Fibroblast of lung (primary cell): ENCODE measurements at regions not wholly inside any gene's neighbourhood (a gene's known extent, or its start where the extent isn't known, plus 50 kb on each side); places are given as distances from the start of the nearest gene placed in this dataset.

Source experiments
- DNase-seq, 2 donors: peaks; one replicate each; pipeline versions ENCODE4 v3.0.0 to v3.0.0-alpha.2; 2010; ENCODE audit warnings: low read depth in 2 of 2
- H2AFZ ChIP-seq: 2 replicates; pipeline ENCODE4 v1.5.1; 2012; ENCODE audit warnings: low read length, control low read depth, inconsistent platforms
- H3K27ac ChIP-seq: 2 replicates; pipeline ENCODE4 v1.5.1; 2011; ENCODE audit warnings: low read length, control low read depth; ENCODE audit not compliant: insufficient read depth
- H3K27me3 ChIP-seq: 2 replicates; pipeline ENCODE4 v1.5.1; 2011; ENCODE audit warnings: mild to moderate bottlenecking, low read length; ENCODE audit not compliant: control insufficient read depth, insufficient read depth
- H3K36me3 ChIP-seq: 2 replicates; pipeline ENCODE4 v1.5.1; 2011; ENCODE audit warnings: low read length; ENCODE audit not compliant: control insufficient read depth, insufficient read depth
- H3K4me1 ChIP-seq: 2 replicates; pipeline ENCODE4 v1.5.1; 2011; ENCODE audit warnings: low read length; ENCODE audit not compliant: control insufficient read depth, insufficient read depth; ENCODE audit errors: extremely low read depth
- H3K4me2 ChIP-seq: 2 replicates; pipeline ENCODE4 v1.5.1; 2011; ENCODE audit warnings: low read length, control low read depth; ENCODE audit not compliant: insufficient read depth; ENCODE audit errors: extremely low read depth
- H3K4me3 ChIP-seq, 4 experiments: fragments of 200-600 bp in 1 of 4; sonication (generic) in 1 of 4; replicated peaks in 1 of 4; 2 replicates each; pipeline ENCODE4 v1.5.1; 2011 to 2016; ENCODE audit warnings: low read length in 4 of 4, low read depth in 3 of 4, mild to moderate bottlenecking in 3 of 4, control low read depth in 2 of 4, inconsistent platforms in 1 of 4, mixed read lengths in 1 of 4; ENCODE audit not compliant: insufficient read depth in 1 of 4; ENCODE audit errors: control extremely low read depth in 1 of 4
- H3K79me2 ChIP-seq: 2 replicates; pipeline ENCODE4 v1.5.1; 2012; ENCODE audit warnings: mild to moderate bottlenecking, low read length, inconsistent platforms; ENCODE audit not compliant: control insufficient read depth, insufficient read depth
- H3K9ac ChIP-seq: 2 replicates; pipeline ENCODE4 v1.5.1; 2011; ENCODE audit warnings: mild to moderate bottlenecking, low read length, control low read depth; ENCODE audit not compliant: insufficient read depth
- H3K9me3 ChIP-seq: 2 replicates; pipeline ENCODE4 v1.5.1; 2012; ENCODE audit warnings: low read depth, low read length; ENCODE audit not compliant: control insufficient read depth, insufficient read depth
- H4K20me1 ChIP-seq: 2 replicates; pipeline ENCODE4 v1.5.1; 2011; ENCODE audit warnings: low read length; ENCODE audit not compliant: control insufficient read depth, insufficient read depth; ENCODE audit errors: extremely low read depth
- CTCF ChIP-seq, 2 donors: IDR thresholded peaks in 1 of 2; conservative IDR thresholded peaks in 1 of 2; 1 replicate in 1 of 2; 2 replicates in 1 of 2; pipeline ENCODE4 v1.5.1; 2011 to 2012; ENCODE audit warnings: low read length in 2 of 2, control low read depth in 1 of 2, inconsistent platforms in 1 of 2, low read depth in 1 of 2, mild to moderate bottlenecking in 1 of 2
- EZH2 ChIP-seq: IDR thresholded peaks from 2 replicates; pipeline ENCODE4 v1.5.1; 2012; ENCODE audit warnings: low read length, control low read depth, mild to moderate bottlenecking; ENCODE audit errors: missing control alignments

GRCh38 chr12:127339065-127339464 is 927.9 kb upstream of the TMEM132C start:
- Histone ChIP-seq H2AFZ (no peak overlapping the region), H3K79me2 (no peaks in the 10 kb centered on the region), H3K27ac (no peak overlapping the region), H3K4me1 (no peaks in the 10 kb centered on the region), H4K20me1 (no peaks in the 10 kb centered on the region), H3K27me3 (no peaks in the 10 kb centered on the region), H3K9ac (no peak overlapping the region), H3K4me3 (no peak overlapping the region), H3K9me3 (no peaks in the 10 kb centered on the region), H3K36me3 (no peaks in the 10 kb centered on the region), H3K4me2 (no peak overlapping the region)
- no peak for TF ChIP-seq CTCF (conservative IDR thresholded peaks at IDR 0.05 in 1 of 2, IDR thresholded peaks at IDR 0.05 in 1 of 2; ENCODE audit: low read depth in 1 of 2, low read length in 2 of 2)
- TF ChIP-seq EZH2: no peak
- no peak for DNase-seq

GRCh38 chr12:127340381-127340780 is 926.6 kb upstream of the TMEM132C start:
- no peaks in the 10 kb centered on the region for H3K9me3 ChIP-seq
- no peaks in the 10 kb centered on the region for H3K79me2 ChIP-seq
- H3K27ac ChIP-seq: no peak overlapping the region
- no peak overlapping the region for H3K4me3 ChIP-seq
- no peaks in the 10 kb centered on the region for H4K20me1 ChIP-seq
- H2AFZ ChIP-seq: no peak overlapping the region
- DNase-seq: no peak
- no peaks in the 10 kb centered on the region for H3K36me3 ChIP-seq
- H3K9ac ChIP-seq: no peak overlapping the region
- no peaks in the 10 kb centered on the region for H3K27me3 ChIP-seq
- no peaks in the 10 kb centered on the region for H3K4me1 ChIP-seq
- no peak for TF ChIP-seq EZH2
- TF ChIP-seq CTCF (conservative IDR thresholded peaks at IDR 0.05 in 1 of 2, IDR thresholded peaks at IDR 0.05 in 1 of 2; ENCODE audit: low read depth in 1 of 2, low read length in 2 of 2): no peak
- H3K4me2 ChIP-seq: no peak overlapping the region

- Histone ChIP-seq H3K4me2 (no peak overlapping the region), H2AFZ (no peak overlapping the region), H3K36me3 (no peaks in the 10 kb centered on the region), H3K4me3 (no peak overlapping the region), H3K4me1 (no peaks in the 10 kb centered on the region), H3K9me3 (no peaks in the 10 kb centered on the region), H3K9ac (no peak overlapping the region), H4K20me1 (no peaks in the 10 kb centered on the region), H3K27ac (no peak overlapping the region), H3K79me2 (no peaks in the 10 kb centered on the region), H3K27me3 (no peaks in the 10 kb centered on the region)
- DNase-seq: peak in 1 of 2 donors; percentile 46
- TF ChIP-seq CTCF (conservative IDR thresholded peaks at IDR 0.05 in 1 of 2, IDR thresholded peaks at IDR 0.05 in 1 of 2; ENCODE audit: low read depth in 1 of 2, low read length in 2 of 2) (no peak), EZH2 (no peak)
These were observed 924.1 kb upstream of the TMEM132C start for GRCh38 chr12:127342861-127343260.
